GM13977 (cell line): ENCODE measurements at regions not wholly inside any gene's neighbourhood (a gene's known extent, or its start where the extent isn't known, plus 50 kb on each side); places are given as distances from the start of the nearest gene placed in this dataset.

ENCODE experiments used
- DNase-seq: peaks from one replicate; pipeline ENCODE4 v3.0.0; 2012; ENCODE audit warnings: low spot score
- CTCF ChIP-seq: IDR thresholded peaks from 2 replicates; pipeline ENCODE4 v1.5.1; 2012; ENCODE audit warnings: mild to moderate bottlenecking, control low read depth; ENCODE audit not compliant: insufficient read depth; ENCODE audit errors: extremely low read depth, missing control alignments
- in situ Hi-C: fragments of 300-500 bp; cut with MboI; formaldehyde crosslinking; loops from one replicate; pipeline ENCODE4 v1.12.0; 2022; ENCODE audit warnings: low sequenced_read_pairs, low pct_unique_long_range_greater_than_20kb, mixed read lengths, inconsistent platforms; ENCODE audit not compliant: unreplicated experiment

DNA sequence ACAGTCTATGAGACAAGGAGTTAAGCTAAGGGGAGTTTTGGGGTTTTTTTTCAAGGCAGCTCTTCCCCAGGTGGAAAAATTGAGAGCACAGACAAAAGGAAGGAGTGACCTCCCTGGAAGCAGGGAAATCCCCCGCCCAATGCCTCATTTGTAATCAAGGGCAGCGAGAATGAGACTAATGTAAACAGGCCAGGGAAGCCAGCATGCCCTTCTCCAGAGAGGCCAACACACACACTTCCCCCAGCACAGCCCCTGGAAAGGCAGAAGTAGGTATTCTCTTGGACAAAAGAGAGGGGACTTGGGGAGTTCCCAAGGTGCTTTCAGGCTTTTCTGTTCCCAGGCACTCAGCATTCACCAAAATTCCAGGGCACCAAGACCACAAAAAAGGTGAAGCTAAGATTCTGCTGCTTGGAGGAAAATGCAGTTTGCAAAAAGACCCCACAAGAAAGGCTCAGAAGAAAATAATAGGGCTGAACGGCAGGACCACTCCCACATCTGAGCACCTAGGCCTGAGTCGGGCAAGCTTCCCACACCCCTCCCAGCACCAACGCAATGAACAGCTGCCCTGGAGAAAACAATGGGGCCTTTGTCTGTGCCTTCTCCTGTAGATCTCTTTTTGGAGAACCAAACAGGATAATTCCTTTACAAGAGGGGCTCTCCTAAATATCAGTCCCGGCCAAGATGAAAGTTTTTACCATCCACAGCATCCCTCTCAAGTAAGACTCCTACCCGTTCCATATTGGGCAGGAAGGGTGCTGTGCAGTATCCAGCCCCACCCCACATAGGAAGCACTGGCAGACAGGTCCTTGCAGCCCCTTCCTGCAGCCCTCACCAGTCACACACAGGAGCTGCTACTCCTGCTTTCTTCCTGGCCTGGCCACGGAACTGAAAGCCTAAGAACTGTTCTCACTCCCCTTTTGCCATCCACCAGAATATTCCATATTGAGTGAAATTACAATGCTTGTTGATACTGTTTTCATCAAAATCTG lies 70.7 kb upstream of the AKIP1 start:
- in situ Hi-C loops, result no loop called here
- no peak for DNase-seq
- no peak for TF ChIP-seq CTCF

- TF ChIP-seq CTCF, result no peak
- no peak for DNase-seq
- in situ Hi-C loops, result no loop called here
Observed at GRCh38 chr11:8841899-8842298, 69.1 kb upstream of the AKIP1 start.

DNA sequence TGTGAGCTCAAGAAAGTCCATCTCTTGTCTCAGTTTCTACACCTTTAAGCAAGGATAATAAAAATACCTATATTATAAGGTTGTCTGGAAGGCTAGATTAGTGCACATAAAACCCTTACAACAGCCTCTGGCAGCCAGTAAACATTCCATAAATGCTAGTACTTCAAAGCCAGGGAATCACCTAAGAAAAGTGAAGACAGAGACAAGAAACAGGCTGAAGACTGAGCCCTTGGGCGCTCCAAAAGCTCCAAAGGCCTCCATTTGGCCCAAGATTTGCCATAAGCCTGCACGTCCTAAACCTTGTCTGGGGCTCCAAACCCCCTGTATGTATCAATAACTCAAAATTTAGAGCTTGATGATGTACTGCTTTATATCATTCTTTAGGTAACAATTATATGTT lies 52.2 kb upstream of the AKIP1 start:
- no peak for DNase-seq
- in situ Hi-C loops, result no loop called here
- no peak for TF ChIP-seq CTCF
